GM19463 (cell line): ENCODE measurements at regions not wholly inside any gene's neighbourhood (a gene's known extent, or its start where the extent isn't known, plus 50 kb on each side); places are given as distances from the start of the nearest gene placed in this dataset.

ENCODE experiments used
- ATAC-seq: cut with Tn5 transposase; IDR thresholded peaks from one replicate; pipeline ENCODE4 v1.9.1; 2021; ENCODE audit warnings: mild to moderate bottlenecking, moderate library complexity; ENCODE audit not compliant: unreplicated experiment

DNA sequence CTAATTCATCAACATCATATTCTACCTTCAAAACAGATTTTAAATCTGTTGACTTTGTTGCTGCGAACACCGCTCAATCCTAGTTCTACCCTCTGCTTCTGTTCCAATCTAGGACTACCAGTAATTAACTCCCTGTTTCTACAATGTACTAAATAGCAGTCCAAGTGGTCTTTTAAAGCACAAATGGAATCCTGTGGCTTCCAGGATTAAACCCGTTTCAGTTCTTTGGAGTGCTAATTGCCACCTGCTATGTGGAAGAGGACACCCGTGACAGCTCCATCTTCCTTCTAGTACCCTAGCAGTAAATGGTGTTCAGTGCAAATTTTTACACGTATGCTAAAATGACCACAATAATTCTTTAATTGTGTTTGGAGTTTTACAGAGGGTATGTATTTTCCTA is 232.1 kb downstream of the TDRD3 start:
- ATAC-seq, result no peak

- ATAC-seq, result peak; percentile 80
Measured at GRCh38 chr13:60627071-60627686, 230.2 kb downstream of the TDRD3 start.
